Right cardiac atrium (tissue), 5 donors: ENCODE measurements at regions not wholly inside any gene's neighbourhood (a gene's known extent, or its start where the extent isn't known, plus 50 kb on each side); places are given as distances from the start of the nearest gene placed in this dataset.

ENCODE experiments used
- ATAC-seq, 2 donors: fragments of 200-7000 bp; cut with Tn5 transposase; one replicate each; pipeline versions ENCODE4 v1.8.0 to v1.9.1; 2020; ENCODE audit warnings: moderate library complexity in 2 of 2, mild to moderate bottlenecking in 1 of 2
- DNase-seq, 3 donors: peaks; one replicate each; pipeline ENCODE4 v3.0.0-alpha.2; 2020
- H3K27ac ChIP-seq: one replicate; pipeline ENCODE4 v1.5.1; 2013; ENCODE audit warnings: mild to moderate bottlenecking, low read length, control low read depth, moderate library complexity
- H3K27me3 ChIP-seq: one replicate; pipeline ENCODE4 v1.6.1; 2013; ENCODE audit not compliant: control insufficient read depth, insufficient read depth
- H3K4me1 ChIP-seq: one replicate; pipeline ENCODE4 v1.6.1; 2013; ENCODE audit warnings: low read length; ENCODE audit not compliant: control insufficient read depth, insufficient read depth
- H3K4me3 ChIP-seq: one replicate; pipeline ENCODE4 v1.5.1; 2013; ENCODE audit warnings: low read length, control low read depth
- H3K9me3 ChIP-seq: one replicate; pipeline ENCODE4 v1.6.1; 2013; ENCODE audit warnings: low read length; ENCODE audit not compliant: control insufficient read depth
- WGBS: extraction: QIAGEN DNeasy Blood & Tissue Kit; methylation state at CpG from one replicate; pipeline ENCODE4 v1.1.7; 2013; 5-methylcytosine and 5-hydroxymethylcytosine counted together
- intact Hi-C, 4 donors: fragments of 100-400 bp; cut with DNase I; formaldehyde crosslinking; loops; one replicate each; pipeline versions ENCODE4 v1.11.0 to v1.14.0; 2022 to 2023
- donor health status: healthy with polysubstance abuse.
- donor health status: DM: no; HTN: yes; CAD: no.
- donor health status: DM: no; HTN: no; CAD: no.
- donor health status: DM: no; HTN: yes; CAD: no; lungs with severe emphysema.
- donor health status: DM: yes; HTN: yes; CAD: no.

DNA sequence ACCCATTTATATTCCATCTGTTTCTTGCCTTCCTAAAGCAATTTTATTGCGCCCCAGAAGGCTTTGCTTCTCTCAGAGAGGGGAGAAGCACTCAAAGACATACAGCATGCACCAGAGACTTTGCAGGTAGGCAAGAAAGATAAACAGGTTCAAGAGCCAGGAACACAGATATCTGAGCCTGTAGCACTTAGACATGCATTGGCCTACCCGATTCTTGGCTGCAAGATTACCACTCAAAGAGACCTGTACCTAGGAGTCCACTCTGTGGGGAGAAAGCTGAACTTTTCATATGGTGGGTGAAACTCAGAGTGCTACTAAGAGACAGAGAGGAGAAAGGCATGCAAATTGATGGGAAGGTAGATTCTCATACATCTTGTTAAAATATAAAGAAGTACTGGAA is 609.4 kb upstream of the PKN2 start:
- H3K27ac ChIP-seq = no peak overlapping the region
- DNase-seq = no peak
- intact Hi-C loops = no loop called here

DNA sequence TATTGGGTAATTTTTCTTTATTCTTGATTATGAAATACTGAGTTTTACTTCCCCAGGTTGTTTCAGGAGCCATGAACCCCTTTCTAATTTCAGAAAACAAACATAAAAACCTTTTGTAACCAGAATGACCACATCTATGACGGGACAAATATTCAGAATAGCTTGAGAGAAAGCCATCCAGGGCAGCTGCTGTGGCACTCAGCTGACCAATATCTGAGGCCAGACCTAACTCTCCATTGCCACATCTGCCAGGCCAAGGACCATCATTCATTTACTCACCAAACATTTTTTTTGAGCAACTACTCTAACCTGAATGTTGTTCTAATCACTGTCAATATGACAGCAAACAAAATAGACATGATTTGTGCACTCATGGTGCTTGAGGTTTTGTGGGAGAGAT is 608.3 kb upstream of the PKN2 start:
- ATAC-seq = no peak
- Histone ChIP-seq H3K27ac (no peak overlapping the region), H3K27me3 (no peaks in the 10 kb centered on the region), H3K4me3 (no peak overlapping the region), H3K4me1 (no peaks in the 10 kb centered on the region), H3K9me3 (no peaks in the 10 kb centered on the region)
- intact Hi-C loops = no loop called here
- DNase-seq = no peak
- 69% methylated on average over 1 of the region's 1 CpG for WGBS

More for the DNA sequence above, 609.4 kb upstream of the PKN2 start:
- Histone ChIP-seq H3K4me1 (no peaks in the 10 kb centered on the region), H3K4me3 (no peak overlapping the region), H3K9me3 (no peaks in the 10 kb centered on the region), H3K27me3 (no peaks in the 10 kb centered on the region)
- 88% methylated on average over 2 of the region's 2 CpGs for WGBS
- ATAC-seq = no peak

DNA sequence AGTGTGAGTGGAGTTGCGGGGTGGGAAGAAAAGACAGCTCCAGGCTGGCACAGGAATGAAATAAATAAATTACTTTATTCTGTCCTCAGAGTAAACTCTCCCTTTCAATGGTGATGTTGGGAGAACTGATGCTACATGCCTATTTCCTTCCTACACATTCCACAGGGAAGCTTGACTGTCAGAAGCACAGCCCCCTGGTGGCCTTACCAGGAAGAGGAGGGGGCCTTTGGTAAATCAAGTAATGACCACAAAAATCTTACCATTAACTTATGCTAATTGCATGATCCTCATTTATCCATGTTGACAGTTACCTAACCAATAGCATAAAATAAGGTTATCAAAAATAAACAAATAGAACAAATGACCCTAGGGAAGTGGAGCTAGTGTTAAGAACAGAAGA is 605.0 kb upstream of the PKN2 start:
- Histone ChIP-seq H3K27ac (no peak overlapping the region), H3K27me3 (no peaks in the 10 kb centered on the region), H3K4me1 (no peaks in the 10 kb centered on the region), H3K9me3 (no peaks in the 10 kb centered on the region), H3K4me3 (no peak overlapping the region)
- peak in 1 of 3 donors; percentile 24 for DNase-seq
- 83% methylated on average over 1 of the region's 1 CpG for WGBS
- no peak for ATAC-seq
- intact Hi-C loops = no loop called here

DNA sequence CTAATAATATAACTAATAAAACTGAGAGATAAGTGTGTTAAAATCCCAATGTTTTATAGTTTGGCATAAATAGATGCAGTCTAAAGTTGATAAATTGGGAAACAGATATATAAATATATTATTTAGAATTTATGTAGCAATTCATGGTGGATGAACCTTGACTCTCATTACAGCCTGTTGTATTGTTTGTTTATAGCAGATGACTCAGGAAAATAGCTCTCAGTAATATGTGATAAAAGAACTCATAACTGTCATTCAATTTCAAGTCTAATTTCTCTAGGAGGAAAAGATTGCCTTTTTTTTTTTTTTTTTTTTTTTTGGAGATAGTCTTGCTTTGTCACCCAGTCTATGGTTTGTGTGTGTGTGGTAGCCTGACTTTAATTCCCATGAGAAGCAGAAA is 603.2 kb upstream of the PKN2 start:
- no peaks in the 10 kb centered on the region for H3K9me3 ChIP-seq
- no peak for DNase-seq
- ATAC-seq = no peak
- no peaks in the 10 kb centered on the region for H3K27me3 ChIP-seq
- intact Hi-C loops = no loop called here
- no peak overlapping the region for H3K27ac ChIP-seq
- no peaks in the 10 kb centered on the region for H3K4me1 ChIP-seq
- no peak overlapping the region for H3K4me3 ChIP-seq

DNA sequence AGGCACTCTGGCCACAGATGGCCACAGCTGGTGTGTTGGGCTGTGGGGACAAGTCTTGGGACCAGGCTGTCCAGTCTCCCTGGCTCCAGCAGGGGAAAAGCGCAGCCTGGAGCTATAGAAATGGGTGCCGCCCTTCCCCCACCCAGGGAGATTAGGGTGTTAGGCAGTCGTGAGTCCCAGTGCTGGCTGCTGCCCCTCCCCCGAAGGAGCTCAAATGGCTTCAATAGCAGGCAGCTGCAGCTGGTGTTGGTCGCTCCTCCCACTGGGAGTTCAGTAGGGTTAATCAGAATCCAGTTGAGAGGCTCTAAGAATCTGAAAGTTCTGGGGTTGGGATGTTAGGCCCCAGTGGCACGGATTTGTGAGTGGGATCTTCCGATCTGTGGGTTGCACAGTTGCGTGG is 595.6 kb upstream of the PKN2 start:
- DNase-seq = peak in 2 of 3 donors; percentile 18 to 31
- ATAC-seq = no peak
- 82% methylated on average over 8 of the region's 8 CpGs for whole genome bisulfite sequencing

DNA sequence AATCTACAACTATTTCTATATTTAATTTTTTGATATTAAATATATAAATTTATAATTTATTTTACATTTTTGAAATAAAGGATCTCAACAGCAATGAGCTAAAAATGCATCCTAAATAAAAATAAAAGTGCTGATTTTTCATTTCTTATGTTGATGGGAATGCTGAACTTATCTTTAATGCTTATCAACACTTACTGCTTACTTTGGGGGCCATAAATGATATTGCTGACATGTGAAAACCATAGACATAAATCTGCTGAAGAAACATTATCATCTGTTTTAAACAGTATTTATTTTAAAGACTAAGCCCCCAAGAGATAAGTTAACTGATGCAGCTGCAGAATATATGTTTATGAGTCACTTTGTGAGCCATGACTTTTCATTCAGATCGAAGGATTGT is 594.1 kb upstream of the PKN2 start:
- no peaks in the 10 kb centered on the region for H3K27me3 ChIP-seq
- no peak overlapping the region for H3K4me3 ChIP-seq
- intact Hi-C loops = no loop called here
- no peaks in the 10 kb centered on the region for H3K9me3 ChIP-seq
- no peaks in the 10 kb centered on the region for H3K4me1 ChIP-seq
- DNase-seq (no peak), ATAC-seq (no peak)
- H3K27ac ChIP-seq = no peak overlapping the region
- WGBS = 0% methylated on average over 1 of the region's 1 CpG

More for the DNA sequence above, 595.6 kb upstream of the PKN2 start:
- Histone ChIP-seq H3K9me3 (no peaks in the 10 kb centered on the region), H3K27ac (no peak overlapping the region), H3K4me1 (no peaks in the 10 kb centered on the region), H3K4me3 (no peak overlapping the region), H3K27me3 (no peaks in the 10 kb centered on the region)
- intact Hi-C loops = no loop called here

- intact Hi-C loops = no loop called here
- DNase-seq (no peak), ATAC-seq (no peak)
- no peak overlapping the region for H3K27ac ChIP-seq
- H3K27me3 ChIP-seq = no peaks in the 10 kb centered on the region
- no peaks in the 10 kb centered on the region for H3K4me1 ChIP-seq
- no peak overlapping the region for H3K4me3 ChIP-seq
- H3K9me3 ChIP-seq = no peaks in the 10 kb centered on the region
- WGBS = 69% methylated on average over 3 of the region's 3 CpGs
Measured at GRCh38 chr1:88098881-88099280, 585.2 kb upstream of the PKN2 start.

DNA sequence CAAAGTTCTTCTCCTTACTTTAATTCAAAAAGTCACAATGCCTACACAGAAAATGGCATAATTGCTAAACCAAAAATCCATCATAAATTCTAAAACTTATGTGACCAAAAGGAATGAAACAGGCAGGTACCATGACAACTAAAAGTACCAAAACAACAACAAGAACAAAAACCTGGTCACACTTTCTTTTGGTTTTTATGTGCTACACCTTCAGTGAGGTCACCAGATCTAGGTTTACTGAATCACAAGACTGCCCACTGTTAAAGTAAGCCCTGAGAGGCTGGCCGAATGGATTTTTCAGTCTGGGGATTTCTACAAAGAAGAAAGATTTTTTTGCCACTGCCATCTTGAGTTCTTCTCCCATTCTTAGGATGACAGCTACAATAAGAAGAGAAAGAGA is 583.0 kb upstream of the PKN2 start:
- H3K27me3 ChIP-seq = no peaks in the 10 kb centered on the region
- no peaks in the 10 kb centered on the region for H3K9me3 ChIP-seq
- no peak overlapping the region for H3K27ac ChIP-seq
- intact Hi-C loops = no loop called here
- ATAC-seq (no peak), DNase-seq (no peak)
- no peak overlapping the region for H3K4me3 ChIP-seq
- WGBS = 76% methylated on average over 1 of the region's 1 CpG
- no peaks in the 10 kb centered on the region for H3K4me1 ChIP-seq

DNA sequence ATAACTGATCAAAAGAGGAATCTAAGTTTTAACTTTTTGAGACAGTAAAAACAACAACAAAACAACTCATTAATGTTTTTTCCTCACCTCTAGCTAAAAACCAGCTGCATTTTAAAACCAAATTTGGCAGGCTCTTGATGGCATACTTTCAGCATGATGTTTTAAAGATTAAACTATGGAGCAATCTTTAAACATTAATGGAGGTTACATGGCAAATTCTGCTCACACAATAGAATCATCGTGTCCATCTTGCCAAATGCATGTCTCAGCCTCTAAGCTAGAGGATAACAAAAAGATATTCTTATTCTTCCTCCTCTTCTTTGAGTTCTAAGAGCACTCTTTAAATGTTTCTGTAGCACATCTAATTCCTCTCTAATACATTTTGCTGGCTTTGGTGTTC is 579.8 kb upstream of the PKN2 start:
- intact Hi-C loops = no loop called here
- DNase-seq (no peak), ATAC-seq (no peak)
- Histone ChIP-seq H3K9me3 (no peaks in the 10 kb centered on the region), H3K4me3 (no peak overlapping the region), H3K27ac (no peak overlapping the region), H3K4me1 (no peaks in the 10 kb centered on the region), H3K27me3 (no peaks in the 10 kb centered on the region)
- 50% methylated on average over 1 of the region's 1 CpG for WGBS

GRCh38 chr1:88104886-88105285 is 579.2 kb upstream of the PKN2 start:
- ATAC-seq = no peak

DNA sequence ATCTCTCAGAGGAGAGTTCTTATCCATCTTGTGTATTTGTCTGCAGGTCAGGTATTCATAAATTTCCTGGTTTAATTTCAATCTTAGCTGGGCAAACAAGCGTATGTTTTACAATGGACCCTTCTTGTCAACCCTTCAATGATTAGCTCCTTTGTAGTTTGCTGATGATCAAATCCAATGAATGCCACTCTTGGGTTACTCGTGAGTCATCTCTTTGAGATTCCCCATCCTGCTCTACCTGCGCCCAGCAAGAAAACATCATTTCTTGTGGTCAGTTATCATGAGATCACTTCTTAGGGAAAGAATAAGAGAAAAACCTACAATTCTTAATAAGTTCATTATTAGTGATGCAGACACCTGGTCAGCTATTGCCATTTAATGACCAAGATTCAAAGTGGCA is 572.3 kb upstream of the PKN2 start:
- DNase-seq = no peak
- Histone ChIP-seq H3K4me3 (no peak overlapping the region), H3K9me3 (no peaks in the 10 kb centered on the region), H3K27ac (no peak overlapping the region), H3K4me1 (no peaks in the 10 kb centered on the region), H3K27me3 (no peaks in the 10 kb centered on the region)
- no peak for ATAC-seq
- intact Hi-C loops = no loop called here
- 86% methylated on average over 3 of the region's 3 CpGs for WGBS

More at GRCh38 chr1:88104886-88105285, 579.2 kb upstream of the PKN2 start:
- no peak overlapping the region for H3K27ac ChIP-seq
- WGBS = 72% methylated on average over 2 of the region's 2 CpGs
- no peaks in the 10 kb centered on the region for H3K9me3 ChIP-seq
- intact Hi-C loops = no loop called here
- no peak for DNase-seq
- H3K4me1 ChIP-seq = no peaks in the 10 kb centered on the region
- no peak overlapping the region for H3K4me3 ChIP-seq
- H3K27me3 ChIP-seq = no peaks in the 10 kb centered on the region

GRCh38 chr1:88117597-88117996 is 566.5 kb upstream of the PKN2 start:
- intact Hi-C loops = no loop called here
- WGBS = 84% methylated on average over 4 of the region's 4 CpGs
- DNase-seq = no peak

More at GRCh38 chr1:88117597-88117996, 566.5 kb upstream of the PKN2 start:
- Histone ChIP-seq H3K4me1 (no peaks in the 10 kb centered on the region), H3K27me3 (no peaks in the 10 kb centered on the region), H3K9me3 (no peaks in the 10 kb centered on the region), H3K4me3 (no peak overlapping the region), H3K27ac (no peak overlapping the region)
- ATAC-seq = no peak
